Motor neuron (in vitro differentiated cells): ENCODE measurements at regions not wholly inside any gene's neighbourhood (a gene's known extent, or its start where the extent isn't known, plus 50 kb on each side); places are given as distances from the start of the nearest gene placed in this dataset.
A peak's percentile ranks its signal among the peaks of the same experiment; 100 is the strongest.

Experiments used
- ATAC-seq, 8 experiments: fragments of 200-7000 bp; cut with Tn5 transposase; replicated peaks in 6 of 8; 2 replicates each; pipeline ENCODE4 v1.8.0; 2021; ENCODE audit warnings: mild to moderate bottlenecking in 8 of 8, moderate library complexity in 8 of 8
- H3K27ac ChIP-seq, 2 donors: fragments of 250-450 bp; sonication (Bioruptor Pico); 2 replicates each; pipeline ENCODE4 v1.9.0; 2021; ENCODE audit warnings: antibody characterized with exemption in 2 of 2, mild to moderate bottlenecking in 2 of 2, moderate library complexity in 1 of 2
- H3K4me1 ChIP-seq, 2 donors: fragments of 250-450 bp; sonication (Bioruptor Pico); replicated peaks in 1 of 2; 2 replicates each; pipeline ENCODE4 v1.6.1; 2021; ENCODE audit warnings: antibody characterized with exemption in 2 of 2, mild to moderate bottlenecking in 2 of 2, moderate library complexity in 1 of 2
- H3K4me3 ChIP-seq, 5 donors: fragments of 250-450 bp; sonication (Bioruptor Pico); 2 replicates each; pipeline ENCODE4 v1.9.0; 2021; ENCODE audit warnings: antibody characterized with exemption in 5 of 5, mild to moderate bottlenecking in 5 of 5, moderate library complexity in 4 of 5
- WGBS, 10 experiments: fragments of 450-650 bp; shearing (Covaris generic); methylation state at CpG; one replicate each; pipeline ENCODE4 v1.0.0; 2022; 5-methylcytosine and 5-hydroxymethylcytosine counted together
- in situ Hi-C, 9 experiments: fragments of 400-800 bp; cut with MboI; loops; one replicate each; pipeline ENCODE4 v1.15.0; 2021; ENCODE audit warnings: low sequenced_read_pairs in 9 of 9, low pct_unique_long_range_greater_than_20kb in 2 of 9; ENCODE audit not compliant: unreplicated experiment in 9 of 9

DNA sequence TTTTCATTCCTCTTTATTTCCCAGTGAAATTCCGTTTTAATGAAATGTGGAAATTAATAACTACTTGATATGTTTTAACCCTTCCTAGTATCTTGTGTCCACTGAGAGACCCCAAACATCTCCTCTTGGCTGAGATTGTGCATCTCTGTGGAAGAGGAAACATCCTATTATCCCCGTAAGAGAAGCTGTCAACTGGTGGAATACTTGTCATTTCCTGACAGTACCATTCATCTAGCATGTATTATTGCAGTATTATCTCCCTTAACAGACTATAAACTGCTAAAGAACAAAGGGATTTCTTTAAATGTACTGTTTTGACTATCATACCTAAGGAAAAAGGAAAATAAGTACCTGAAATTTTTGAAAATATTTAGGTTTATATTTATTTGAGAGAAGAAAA, 277.3 kb upstream of the SLC7A11 start:
- Histone ChIP-seq H3K4me1 (no peaks in the 10 kb centered on the region), H3K4me3 (no peak overlapping the region), H3K27ac (no peak overlapping the region)
- WGBS, 10 experiments: 0 to 63% (median 26%) methylated on average over 1 to 2 of the region's 2 CpGs; no CpG with 5 or more reads in 4 of the 10 experiments
- in situ Hi-C loops: no loop called here
- no peak for ATAC-seq

DNA sequence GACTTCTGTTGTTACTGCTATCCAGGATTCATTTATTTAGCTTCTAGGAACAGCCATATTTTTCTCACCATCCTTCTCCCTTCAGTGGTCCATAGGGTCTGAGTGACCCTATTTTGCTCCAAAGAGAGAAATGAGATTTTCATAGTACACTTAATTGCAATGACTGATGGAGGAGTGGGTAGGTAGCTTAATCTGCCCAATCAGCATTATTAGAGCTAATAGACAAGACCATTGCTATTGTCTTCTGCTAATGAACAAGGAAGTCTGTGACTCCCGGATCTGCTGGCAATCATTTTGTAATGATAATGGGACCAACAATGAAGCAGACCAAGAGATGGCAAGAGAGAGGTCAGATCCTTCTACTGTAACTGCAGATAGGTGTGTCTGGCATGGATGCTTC, 271.4 kb upstream of the SLC7A11 start:
- no peak for ATAC-seq
- whole genome bisulfite sequencing, 10 experiments: 0 to 100% (median 83%) methylated on average over 1 of the region's 1 CpG; no CpG with 5 or more reads in 3 of the 10 experiments
- in situ Hi-C loops: no loop called here
- Histone ChIP-seq H3K27ac (no peak overlapping the region), H3K4me1 (no peaks in the 10 kb centered on the region), H3K4me3 (no peak overlapping the region)

DNA sequence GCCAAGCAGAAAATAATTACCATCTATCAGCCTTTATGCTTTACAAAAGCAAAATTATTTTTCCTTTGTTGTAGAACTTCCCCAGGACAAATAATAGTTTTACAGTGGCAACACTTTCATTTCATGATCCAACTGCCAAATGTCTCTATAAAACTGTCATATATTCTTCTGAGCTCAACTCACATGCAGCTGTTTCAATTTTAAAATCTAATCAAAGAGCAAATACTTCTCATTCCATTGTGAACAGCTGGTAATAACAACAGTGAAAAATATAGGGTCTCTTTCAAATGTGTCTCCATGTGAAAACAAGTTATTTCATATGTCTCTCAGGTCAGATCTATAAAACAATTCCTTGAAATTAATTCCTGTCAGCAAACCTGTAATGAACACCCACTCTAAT, 270.6 kb upstream of the SLC7A11 start:
- no peak for ATAC-seq
- Histone ChIP-seq H3K4me3 (no peak overlapping the region), H3K27ac (no peak overlapping the region), H3K4me1 (no peaks in the 10 kb centered on the region)
- in situ Hi-C loops: no loop called here

DNA sequence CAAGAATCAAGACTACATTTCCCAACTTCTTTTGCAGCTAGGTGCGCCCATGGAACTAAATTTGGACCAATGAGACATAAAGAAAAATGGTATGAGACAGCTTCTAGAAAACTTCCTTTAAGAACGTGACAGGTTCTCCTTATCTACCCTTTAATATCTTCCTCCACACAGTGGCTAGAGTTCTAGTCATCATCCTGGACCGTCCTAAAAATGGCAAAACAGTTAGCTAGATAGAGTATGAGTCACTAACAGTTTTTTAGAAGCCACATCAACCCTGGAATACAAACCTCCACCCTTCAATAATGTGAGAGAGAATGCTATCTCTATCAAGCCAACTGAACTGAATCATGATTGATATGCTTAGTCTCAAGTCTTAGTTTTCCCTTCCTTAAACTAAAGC, 267.9 kb upstream of the SLC7A11 start:
- 0 to 100% (median 57%) methylated on average over 1 to 3 of the region's 3 CpGs; no CpG with 5 or more reads in 2 of the 10 experiments for WGBS, 10 experiments
- in situ Hi-C loops: no loop called here
- ATAC-seq: no peak
- Histone ChIP-seq H3K4me1 (no peaks in the 10 kb centered on the region), H3K27ac (no peak overlapping the region), H3K4me3 (no peak overlapping the region)

DNA sequence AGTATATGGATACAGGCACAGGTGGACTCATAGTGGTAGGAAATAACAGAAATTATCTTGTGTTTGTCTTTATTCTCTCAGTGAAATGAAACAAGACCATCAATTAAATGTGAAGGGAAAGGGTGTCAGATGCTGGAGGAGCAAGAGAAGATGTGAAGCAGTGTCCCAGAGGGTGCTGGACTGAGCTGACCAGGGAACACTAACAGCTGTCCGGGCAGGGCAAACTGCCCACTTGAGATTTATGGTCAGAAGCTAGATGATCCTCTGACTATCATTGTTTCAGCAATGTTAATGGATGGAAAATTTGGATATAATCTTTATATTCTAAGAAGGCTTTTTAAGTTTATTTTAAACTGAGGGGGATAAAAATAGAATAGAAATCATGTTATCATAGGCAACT, 267.2 kb upstream of the SLC7A11 start:
- Histone ChIP-seq H3K4me1 (no peaks in the 10 kb centered on the region), H3K27ac (no peak overlapping the region), H3K4me3 (no peak overlapping the region)
- in situ Hi-C loops: no loop called here
- no peak for ATAC-seq
- 0 to 86% (median 67%) methylated on average over 1 of the region's 1 CpG; no CpG with 5 or more reads in 2 of the 10 experiments for WGBS, 10 experiments

DNA sequence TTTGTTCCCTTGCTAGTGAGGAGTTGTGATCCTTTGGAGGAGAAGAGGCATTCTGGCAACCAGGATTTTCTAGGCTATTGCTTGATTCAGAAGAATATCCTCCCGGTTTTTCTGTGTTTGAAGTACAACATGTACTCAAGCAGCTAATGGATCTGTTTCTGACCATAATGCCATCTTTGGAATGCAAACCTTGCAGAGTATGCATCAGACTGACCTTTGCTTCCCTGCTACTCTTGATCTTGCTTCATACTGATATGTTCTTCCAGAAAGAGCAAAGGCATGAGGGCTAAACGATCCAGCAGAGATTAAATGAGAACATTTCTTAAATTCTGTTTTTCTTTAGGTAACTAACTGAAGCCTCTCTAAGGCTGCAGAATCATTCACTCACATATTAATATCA, 265.4 kb upstream of the SLC7A11 start:
- H3K27ac ChIP-seq: no peak overlapping the region
- ATAC-seq: no peak
- H3K4me1 ChIP-seq: no peaks in the 10 kb centered on the region
- 0 to 94% (median 78%) methylated on average over 1 to 2 of the region's 2 CpGs; no CpG with 5 or more reads in 2 of the 10 experiments for WGBS, 10 experiments
- no peak overlapping the region for H3K4me3 ChIP-seq
- in situ Hi-C loops: no loop called here

DNA sequence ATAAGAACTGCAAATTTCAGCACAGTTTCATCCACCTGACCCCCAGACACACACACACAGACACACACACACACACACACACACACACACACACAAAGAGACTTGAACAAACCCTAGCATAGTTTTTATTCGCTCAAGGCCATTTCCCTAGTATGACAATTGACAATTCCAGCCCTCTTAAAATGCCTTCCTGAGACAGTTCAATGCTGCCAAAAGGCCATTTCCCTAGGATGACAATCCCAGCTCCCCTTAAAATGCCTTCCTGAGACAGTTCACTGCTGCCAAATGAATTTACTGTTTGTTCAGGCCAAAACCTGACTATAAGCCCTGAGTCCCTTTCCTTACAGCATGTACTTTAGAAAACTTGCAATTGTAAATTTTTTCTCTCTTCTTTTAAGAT, 259.5 kb upstream of the SLC7A11 start:
- 80 to 100% (median 86%) methylated on average over 1 of the region's 1 CpG; no CpG with 5 or more reads in 7 of the 10 experiments for WGBS, 10 experiments
- in situ Hi-C loops: no loop called here
- ATAC-seq: no peak
- H3K4me1 ChIP-seq: no peaks in the 10 kb centered on the region
- H3K27ac ChIP-seq: no peak overlapping the region
- H3K4me3 ChIP-seq: no peak overlapping the region

DNA sequence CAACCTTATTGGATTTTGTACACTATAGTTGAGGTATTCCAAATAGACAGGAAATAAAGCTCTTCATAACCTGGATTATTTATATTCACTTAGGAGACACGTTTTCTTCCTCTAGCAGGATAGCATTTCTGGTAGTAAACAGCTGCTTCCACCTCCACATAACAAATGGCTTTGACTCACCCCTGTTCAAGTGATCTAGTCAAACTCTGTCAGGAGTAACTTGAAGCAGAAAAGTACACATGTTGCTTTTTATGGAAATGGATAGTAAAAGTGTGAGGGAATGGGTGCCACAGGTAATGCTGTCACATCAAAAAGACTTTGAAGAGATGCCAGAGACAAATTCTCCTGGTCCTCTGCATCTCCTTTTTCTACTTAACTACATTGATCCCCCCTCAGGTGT, 258.7 kb upstream of the SLC7A11 start:
- no peak for ATAC-seq
- no peak overlapping the region for H3K4me3 ChIP-seq
- in situ Hi-C loops: no loop called here
- H3K27ac ChIP-seq: no peak overlapping the region
- no peaks in the 10 kb centered on the region for H3K4me1 ChIP-seq
- 0 to 90% (median 17%) methylated on average over 1 of the region's 1 CpG; no CpG with 5 or more reads in 3 of the 10 experiments for WGBS, 10 experiments

DNA sequence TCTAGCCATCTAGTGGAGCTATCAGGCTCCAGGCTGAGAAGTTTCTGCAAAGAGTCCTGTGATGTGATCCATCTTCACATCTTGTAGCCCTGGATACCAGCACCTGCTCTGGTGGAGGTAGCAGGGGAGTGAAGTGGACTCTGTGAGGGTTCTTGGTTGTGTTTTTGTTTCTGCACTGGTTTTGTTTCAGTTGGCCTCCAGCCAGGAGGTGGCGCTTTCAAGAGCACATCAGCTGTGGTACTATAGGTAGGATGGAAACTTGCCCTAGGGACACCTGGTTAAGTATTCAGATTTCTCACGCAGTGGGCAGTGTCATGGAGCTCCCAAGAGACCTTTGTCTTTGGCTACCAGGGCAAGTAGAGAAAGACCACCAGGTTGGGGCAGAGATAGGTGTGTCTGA, 257.5 kb upstream of the SLC7A11 start:
- in situ Hi-C loops: no loop called here
- H3K27ac ChIP-seq: no peak overlapping the region
- H3K4me1 ChIP-seq: no peaks in the 10 kb centered on the region
- 10 to 100% (median 85%) methylated on average over 1 to 2 of the region's 2 CpGs; no CpG with 5 or more reads in 3 of the 10 experiments for whole genome bisulfite sequencing, 10 experiments
- no peak overlapping the region for H3K4me3 ChIP-seq
- no peak for ATAC-seq

DNA sequence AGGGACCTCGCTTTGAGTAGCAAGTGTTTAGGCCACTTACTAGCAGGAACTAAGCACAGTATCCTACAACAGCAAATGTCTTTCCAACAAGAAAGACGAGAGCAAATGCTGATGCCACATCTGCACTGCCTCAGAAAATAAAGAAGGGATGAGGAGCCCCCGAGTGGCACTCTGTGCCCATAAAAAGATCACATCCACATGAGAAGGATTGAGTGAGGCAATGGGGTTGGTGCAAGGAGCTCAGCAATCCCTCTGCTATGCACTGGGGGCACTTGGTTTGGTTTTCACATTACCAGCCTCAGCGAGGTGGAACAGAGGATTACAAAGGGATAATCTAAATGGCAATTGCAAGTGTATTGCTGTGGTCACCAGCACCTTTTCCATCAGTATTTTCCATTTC, 252.8 kb upstream of the SLC7A11 start:
- in situ Hi-C loops: no loop called here
- no peaks in the 10 kb centered on the region for H3K4me1 ChIP-seq
- 0 to 100% (median 50%) methylated on average over 1 to 3 of the region's 4 CpGs; no CpG with 5 or more reads in 1 of the 10 experiments for WGBS, 10 experiments
- ATAC-seq: peak in 5 of 8 experiments; percentile 36 to 96 (median 68)
- no peak overlapping the region for H3K27ac ChIP-seq
- H3K4me3 ChIP-seq: no peak overlapping the region

DNA sequence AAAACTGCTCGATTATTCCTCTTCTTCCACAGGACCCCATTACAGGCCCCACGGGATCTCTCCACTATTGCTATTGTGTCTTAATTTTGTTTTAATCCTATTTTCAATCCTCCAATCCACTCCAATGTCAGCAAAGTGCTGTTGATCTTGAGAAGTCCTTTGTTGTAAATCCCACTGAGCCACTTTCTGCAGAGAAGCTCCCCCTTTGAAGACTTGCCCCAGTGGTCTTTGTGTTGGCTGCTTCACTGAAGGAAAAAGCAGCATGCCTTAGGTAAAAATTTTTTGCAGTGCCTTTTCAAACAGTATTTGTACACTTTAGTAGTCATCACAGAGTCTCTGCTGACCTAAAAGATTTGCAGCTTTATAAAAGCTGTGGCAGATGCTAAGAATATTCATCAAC, 252.0 kb upstream of the SLC7A11 start:
- WGBS, 10 experiments: 38 to 100% (median 58%) methylated on average over 1 to 2 of the region's 2 CpGs; no CpG with 5 or more reads in 1 of the 10 experiments
- Histone ChIP-seq H3K4me1 (no peaks in the 10 kb centered on the region), H3K4me3 (no peak overlapping the region), H3K27ac (no peak overlapping the region)
- ATAC-seq: no peak
- in situ Hi-C loops: no loop called here

DNA sequence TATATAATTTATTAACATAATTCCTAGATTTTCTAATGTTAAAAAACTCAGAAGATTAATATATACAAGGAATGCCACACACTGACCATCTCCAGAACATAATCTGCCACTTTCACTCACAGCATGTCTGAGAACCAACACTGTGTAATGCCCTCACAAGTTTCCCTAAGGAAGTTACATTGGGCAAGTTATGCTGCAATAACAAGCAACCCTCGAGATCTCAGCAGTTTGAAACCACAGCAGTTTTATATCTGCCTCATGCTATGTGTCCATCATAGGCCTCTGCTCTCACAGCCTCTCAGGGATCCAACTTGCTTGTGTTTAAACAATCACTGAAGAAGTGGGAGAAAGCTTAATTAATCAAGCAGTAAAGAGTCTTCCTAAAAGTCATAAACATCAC, 250.0 kb upstream of the SLC7A11 start:
- in situ Hi-C loops: no loop called here
- peaks cover 1 to 8% of the 10 kb centered on the region in 2 donors for H3K4me1 ChIP-seq
- no peak overlapping the region for H3K4me3 ChIP-seq
- no peak for ATAC-seq
- WGBS, 10 experiments: 0 to 80% (median 40%) methylated on average over 1 of the region's 1 CpG; no CpG with 5 or more reads in 5 of the 10 experiments
- H3K27ac ChIP-seq: no peak overlapping the region

DNA sequence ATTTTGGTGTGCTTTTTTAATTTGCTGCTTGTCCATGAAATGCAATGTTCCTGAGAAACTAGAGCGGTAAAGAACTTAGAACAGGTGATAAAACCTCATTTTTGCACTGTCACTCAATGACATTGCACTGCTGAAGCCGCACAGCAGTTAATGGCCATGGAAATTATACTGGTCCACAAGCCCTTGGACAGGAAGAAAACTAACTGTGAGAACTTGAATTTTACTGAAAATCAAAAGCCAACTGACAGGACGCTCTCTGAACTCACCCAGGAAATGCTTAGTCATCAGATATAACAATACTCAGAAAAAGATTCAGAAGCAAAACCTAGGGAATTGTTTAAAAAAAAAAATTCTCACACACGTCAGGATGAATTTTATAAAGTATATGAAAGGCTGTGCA, 246.4 kb upstream of the SLC7A11 start:
- Histone ChIP-seq H3K4me1 (peaks cover 2 to 8% of the 10 kb centered on the region in 2 donors), H3K4me3 (no peak overlapping the region), H3K27ac (no peak overlapping the region)
- ATAC-seq: no peak
- WGBS, 10 experiments: 41 to 93% (median 85%) methylated on average over 1 to 4 of the region's 4 CpGs
- in situ Hi-C loops: no loop called here

DNA sequence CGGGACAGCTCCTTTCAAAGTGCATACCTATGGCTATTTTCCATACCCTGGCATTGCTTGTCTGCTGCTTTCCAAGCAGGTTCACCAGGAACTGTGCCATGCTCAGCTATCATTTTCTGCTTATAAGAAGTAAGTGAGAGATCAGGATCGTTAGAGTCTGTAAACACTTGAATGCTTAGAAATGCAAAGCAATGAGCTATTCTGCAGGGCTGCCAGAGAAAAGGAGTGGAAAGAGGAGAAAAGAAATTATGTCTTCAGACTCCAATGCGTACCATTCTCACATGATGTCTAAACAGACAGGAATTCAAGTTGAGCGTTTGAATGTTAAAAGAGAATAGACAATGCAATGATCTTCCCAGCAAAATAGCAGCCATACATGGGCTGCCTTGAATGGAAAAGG, 245.5 kb upstream of the SLC7A11 start:
- H3K27ac ChIP-seq: no peak overlapping the region
- 12 to 82% (median 51%) methylated on average over 2 to 4 of the region's 4 CpGs for WGBS, 10 experiments
- in situ Hi-C loops: no loop called here
- peaks cover 2 to 8% of the 10 kb centered on the region in 2 donors for H3K4me1 ChIP-seq
- no peak overlapping the region for H3K4me3 ChIP-seq
- peak in 5 of 8 experiments; percentile 39 to 64 (median 53) for ATAC-seq
